ENCODE measurements at regions not wholly inside any gene's neighbourhood (a gene's known extent, or its start where the extent isn't known, plus 50 kb on each side); places are given as distances from the start of the nearest gene placed in this dataset.

GRCh38 chr3:161987933-161988332 is 491.3 kb downstream of the OTOL1 start:
- DNase-seq (ENCODE audit: low read depth in 4 of 4, low spot score in 3 of 4) = no peak

- DNase-seq (ENCODE audit: low read depth in 4 of 4, low spot score in 3 of 4) = no peak
These were observed 492.4 kb downstream of the OTOL1 start for GRCh38 chr3:161989012-161989411.

- DNase-seq (ENCODE audit: low read depth in 4 of 4, low spot score in 3 of 4) = no peak
These were observed 493.4 kb downstream of the OTOL1 start for GRCh38 chr3:161990036-161990435.

GRCh38 chr3:161991901-161992540 is 495.4 kb downstream of the OTOL1 start:
- DNase-seq (ENCODE audit: low read depth in 4 of 4, low spot score in 3 of 4) = no peak

- no peak for DNase-seq (ENCODE audit: low read depth in 4 of 4, low spot score in 3 of 4)
These were observed 503.2 kb downstream of the OTOL1 start for GRCh38 chr3:161999846-162000245.

GRCh38 chr3:162007722-162008121 is 511.1 kb downstream of the OTOL1 start:
- DNase-seq (ENCODE audit: low read depth in 4 of 4, low spot score in 3 of 4) = no peak

- DNase-seq (ENCODE audit: low read depth in 4 of 4, low spot score in 3 of 4) = no peak
These were observed 516.0 kb downstream of the OTOL1 start for GRCh38 chr3:162012633-162013032.

GRCh38 chr3:162014284-162014683 is 517.7 kb downstream of the OTOL1 start:
- DNase-seq (ENCODE audit: low read depth in 4 of 4, low spot score in 3 of 4) = no peak

GRCh38 chr3:162015856-162016255 is 519.2 kb downstream of the OTOL1 start:
- DNase-seq (ENCODE audit: low read depth in 4 of 4, low spot score in 3 of 4) = no peak

GRCh38 chr3:162019817-162020216 is 523.2 kb downstream of the OTOL1 start:
- no peak for DNase-seq (ENCODE audit: low read depth in 4 of 4, low spot score in 3 of 4)

GRCh38 chr3:162021206-162021605 is 524.6 kb downstream of the OTOL1 start:
- no peak for DNase-seq (ENCODE audit: low read depth in 4 of 4, low spot score in 3 of 4)

- DNase-seq (ENCODE audit: low read depth in 4 of 4, low spot score in 3 of 4) = no peak
These were observed 526.3 kb downstream of the OTOL1 start for GRCh38 chr3:162022911-162023310.

- DNase-seq (ENCODE audit: low read depth in 4 of 4, low spot score in 3 of 4) = no peak
These were observed 533.1 kb downstream of the OTOL1 start for GRCh38 chr3:162029736-162030135.

GRCh38 chr3:162034368-162034767 is 537.8 kb downstream of the OTOL1 start:
- DNase-seq (ENCODE audit: low read depth in 4 of 4, low spot score in 3 of 4) = no peak

- DNase-seq (ENCODE audit: low read depth in 4 of 4, low spot score in 3 of 4) = no peak
These were observed 545.0 kb downstream of the OTOL1 start for GRCh38 chr3:162041622-162042021.

- DNase-seq (ENCODE audit: low read depth in 4 of 4, low spot score in 3 of 4) = no peak
These were observed 556.0 kb downstream of the OTOL1 start for GRCh38 chr3:162052636-162053035.

- no peak for DNase-seq (ENCODE audit: low read depth in 4 of 4, low spot score in 3 of 4)
These were observed 576.1 kb downstream of the OTOL1 start for GRCh38 chr3:162072656-162073164.

- no peak for DNase-seq (ENCODE audit: low read depth in 4 of 4, low spot score in 3 of 4)
These were observed 576.9 kb downstream of the OTOL1 start for GRCh38 chr3:162073422-162073975.

GRCh38 chr3:162077108-162077507 is 580.5 kb downstream of the OTOL1 start:
- no peak for DNase-seq (ENCODE audit: low read depth in 4 of 4, low spot score in 3 of 4)

GRCh38 chr3:162082516-162082915 is 585.9 kb downstream of the OTOL1 start:
- DNase-seq (ENCODE audit: low read depth in 4 of 4, low spot score in 3 of 4) = no peak

- DNase-seq (ENCODE audit: low read depth in 4 of 4, low spot score in 3 of 4) = no peak
These were observed 590.8 kb downstream of the OTOL1 start for GRCh38 chr3:162087361-162087760.

GRCh38 chr3:162092751-162093150 is 596.1 kb downstream of the OTOL1 start:
- DNase-seq (ENCODE audit: low read depth in 4 of 4, low spot score in 3 of 4) = no peak

GRCh38 chr3:162094301-162094700 is 597.7 kb downstream of the OTOL1 start:
- DNase-seq (ENCODE audit: low read depth in 4 of 4, low spot score in 3 of 4) = no peak

Data from left renal pelvis (tissue), 4 donors.